GM12892 (cell line): ENCODE measurements at regions not wholly inside any gene's neighbourhood (a gene's known extent, or its start where the extent isn't known, plus 50 kb on each side); places are given as distances from the start of the nearest gene placed in this dataset.

Source experiments
- DNase-seq: peaks from one replicate; pipeline ENCODE4 v3.0.0; 2011; ENCODE audit not compliant: insufficient read length
- FAIRE-seq: peaks from 2 replicates; lab custom pipeline; 2011; peaks lifted over from hg19 to GRCh38; lab: Jason Lieb, UNC
- POLR2A ChIP-seq: IDR thresholded peaks from 2 replicates; pipeline ENCODE4 v1.6.1; 2011; ENCODE audit warnings: low read depth, low read length, control low read depth
- POLR2AphosphoS5 ChIP-seq: IDR thresholded peaks from 2 replicates; pipeline ENCODE4 v1.6.1; 2011; ENCODE audit warnings: low read depth, low read length, control low read depth
- TAF1 ChIP-seq: IDR thresholded peaks from 2 replicates; pipeline ENCODE4 v1.6.1; 2011; ENCODE audit warnings: low read depth, mild to moderate bottlenecking, control low read depth, low read length, borderline replicate concordance

DNA sequence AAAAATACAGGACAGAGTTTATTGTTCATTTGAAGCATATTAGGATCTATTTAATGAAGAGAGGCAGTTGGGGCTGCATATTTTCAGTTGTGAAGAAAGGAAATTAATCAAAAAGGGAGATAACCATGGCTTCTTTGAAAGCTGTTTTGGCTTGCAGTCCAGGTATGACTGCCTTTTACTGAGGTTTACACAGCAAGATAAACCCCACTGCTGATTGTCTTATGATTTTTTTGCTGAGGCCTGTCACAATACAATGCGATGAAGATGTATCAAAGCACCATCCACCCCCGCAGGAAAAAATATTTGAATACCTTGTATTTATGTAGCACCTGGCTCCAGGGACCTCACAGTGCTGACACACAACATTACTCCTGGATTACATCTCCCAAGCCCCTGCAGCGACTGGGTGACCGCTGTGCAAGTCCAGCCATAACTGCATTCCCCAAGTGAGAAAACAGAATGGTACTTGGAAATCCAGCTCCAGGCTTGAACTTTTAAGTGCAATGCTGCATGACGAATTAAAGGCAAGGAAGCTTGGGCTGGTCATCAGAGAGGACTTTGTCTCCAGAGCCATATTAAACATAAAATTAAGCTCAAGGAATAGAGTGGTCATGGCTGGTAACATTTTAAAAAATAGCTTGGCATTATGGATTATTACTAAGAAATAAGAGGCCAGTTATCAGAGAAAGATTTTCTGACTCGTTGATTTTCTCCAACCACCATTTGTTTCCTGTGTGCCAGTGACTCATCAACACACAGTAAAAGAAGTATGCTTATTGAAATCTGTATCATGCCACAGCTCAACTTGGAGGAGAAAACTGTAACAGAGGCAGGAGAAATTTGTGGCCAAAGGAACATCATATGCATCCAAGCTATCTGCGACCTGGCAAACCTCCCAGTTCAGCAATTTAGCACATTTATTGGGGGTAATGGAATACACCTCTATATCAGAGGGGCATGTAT, 374.2 kb downstream of the MAN2A1 start:
- DNase-seq (no peak), FAIRE-seq (no peak)
- no peak for TF ChIP-seq POLR2A
- no peak for TF ChIP-seq POLR2AphosphoS5
- no peak for TF ChIP-seq TAF1

DNA sequence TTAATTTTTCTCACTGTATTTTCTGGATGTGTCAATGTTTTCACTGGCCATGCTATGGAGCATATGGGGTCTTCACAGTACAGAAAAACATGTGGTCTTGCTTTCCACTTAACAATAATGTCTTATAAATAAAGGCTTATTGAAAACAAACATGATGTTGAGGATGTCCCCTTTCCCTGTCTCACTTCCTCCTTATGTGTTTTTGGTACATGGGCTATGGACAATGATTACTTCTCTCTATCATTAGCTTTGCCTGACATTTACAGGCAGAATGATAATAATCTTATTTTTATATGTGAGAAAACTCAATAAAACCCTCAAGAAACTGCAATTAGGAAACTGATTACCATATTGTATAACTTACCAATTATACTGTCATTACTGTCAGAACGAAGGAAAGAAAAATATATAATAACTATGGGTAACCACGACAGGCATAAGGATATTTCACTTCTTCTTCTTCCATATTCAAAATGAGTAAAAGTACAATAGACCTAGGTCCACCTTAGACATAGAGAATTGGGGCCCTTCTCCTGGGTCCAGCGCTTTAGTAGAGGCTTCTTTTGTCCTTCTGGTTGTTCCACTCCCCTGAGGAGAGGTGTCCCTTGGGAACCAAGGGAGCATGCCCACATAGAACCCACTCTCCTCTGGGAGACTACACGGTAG, 375.0 kb downstream of the MAN2A1 start:
- TF ChIP-seq TAF1 (no peak), POLR2A (no peak), POLR2AphosphoS5 (no peak)
- DNase-seq, result no peak
- no peak for FAIRE-seq

DNA sequence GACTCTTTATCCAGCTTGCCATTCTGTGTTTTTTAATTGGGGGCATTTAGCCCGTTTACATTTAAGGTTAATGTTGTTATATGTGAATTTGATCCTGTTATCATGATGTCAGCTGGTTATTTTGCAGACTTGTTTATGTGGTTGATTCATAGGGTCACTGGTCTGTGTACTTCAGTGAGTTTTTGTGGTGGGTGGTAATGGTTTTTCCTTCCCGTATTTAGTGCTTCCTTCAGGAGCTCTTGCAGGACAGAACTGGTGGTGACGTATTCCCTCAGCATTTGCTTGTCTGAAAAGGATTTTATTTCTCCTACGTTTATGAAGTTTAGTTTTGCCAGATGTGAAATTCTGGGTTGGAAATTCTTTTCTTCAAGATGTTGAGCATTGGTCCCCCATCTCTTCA, 381.1 kb downstream of the MAN2A1 start:
- TF ChIP-seq POLR2A, result no peak
- TF ChIP-seq POLR2AphosphoS5, result no peak
- DNase-seq, result no peak

DNA sequence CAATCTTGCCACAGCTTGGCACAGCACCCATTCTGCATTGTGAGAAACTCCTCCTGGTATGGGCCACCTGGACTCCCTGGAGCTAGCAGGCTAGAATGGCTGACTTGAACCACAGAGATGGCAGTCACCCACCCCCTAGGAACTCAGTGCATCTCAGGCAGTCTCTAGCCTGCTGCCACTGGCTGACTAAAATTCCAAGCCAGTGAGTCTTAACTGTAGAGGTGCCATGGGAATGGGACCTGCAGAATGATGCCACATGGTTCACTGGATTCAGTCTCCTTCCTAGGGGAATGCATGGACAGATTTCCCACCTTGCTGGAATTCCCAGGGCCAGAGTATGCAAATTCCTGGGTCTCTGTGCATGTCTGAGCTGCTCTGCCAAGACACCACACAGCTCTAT, 382.9 kb downstream of the MAN2A1 start:
- FAIRE-seq (no peak), DNase-seq (no peak)
- TF ChIP-seq POLR2A, result no peak
- no peak for TF ChIP-seq TAF1
- TF ChIP-seq POLR2AphosphoS5, result no peak

More for the DNA sequence above, 381.1 kb downstream of the MAN2A1 start:
- no peak for FAIRE-seq

DNA sequence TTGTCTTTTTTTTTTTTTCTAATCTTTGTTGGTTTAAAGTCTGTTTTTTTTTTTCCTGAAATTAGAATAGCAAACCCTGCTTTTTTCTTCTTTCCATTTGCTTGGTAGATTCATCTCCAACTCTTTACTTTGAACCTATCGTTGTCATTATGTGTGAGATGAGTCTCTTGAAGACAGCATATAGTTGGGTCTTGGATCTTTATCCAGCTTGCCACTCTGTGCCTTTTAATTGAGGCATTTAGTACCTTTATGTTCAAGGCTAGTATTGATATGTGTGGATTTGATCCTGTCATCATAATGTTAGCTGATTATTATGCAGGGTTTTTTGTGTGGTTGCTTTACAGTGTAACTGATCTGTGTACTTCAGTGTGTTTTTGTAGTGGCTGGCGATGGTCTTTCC, 383.8 kb downstream of the MAN2A1 start:
- no peak for FAIRE-seq
- DNase-seq, result no peak

DNA sequence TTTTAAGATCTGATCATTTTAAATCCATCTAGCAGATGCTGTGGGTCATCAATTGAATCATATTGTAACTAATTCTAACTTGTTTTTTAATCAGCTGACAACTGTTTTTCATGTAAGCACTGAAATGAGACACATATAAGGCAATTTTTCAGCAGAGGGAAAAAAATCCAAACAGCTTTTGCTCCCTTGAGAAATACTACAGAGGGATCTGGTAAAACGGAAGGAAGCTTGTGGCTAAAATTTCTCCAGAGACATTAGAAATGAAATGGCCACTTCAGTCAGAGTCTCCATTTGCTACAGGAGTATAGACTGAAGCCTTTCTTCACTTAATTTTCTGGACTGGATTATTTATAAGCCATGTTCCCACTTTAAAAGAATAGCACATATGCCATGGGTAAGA, 385.9 kb downstream of the MAN2A1 start:
- DNase-seq, result no peak
- no peak for FAIRE-seq
- TF ChIP-seq POLR2AphosphoS5, result no peak
- no peak for TF ChIP-seq POLR2A
- no peak for TF ChIP-seq TAF1

More for the DNA sequence above, 383.8 kb downstream of the MAN2A1 start:
- TF ChIP-seq TAF1, result no peak
- TF ChIP-seq POLR2AphosphoS5, result no peak

DNA sequence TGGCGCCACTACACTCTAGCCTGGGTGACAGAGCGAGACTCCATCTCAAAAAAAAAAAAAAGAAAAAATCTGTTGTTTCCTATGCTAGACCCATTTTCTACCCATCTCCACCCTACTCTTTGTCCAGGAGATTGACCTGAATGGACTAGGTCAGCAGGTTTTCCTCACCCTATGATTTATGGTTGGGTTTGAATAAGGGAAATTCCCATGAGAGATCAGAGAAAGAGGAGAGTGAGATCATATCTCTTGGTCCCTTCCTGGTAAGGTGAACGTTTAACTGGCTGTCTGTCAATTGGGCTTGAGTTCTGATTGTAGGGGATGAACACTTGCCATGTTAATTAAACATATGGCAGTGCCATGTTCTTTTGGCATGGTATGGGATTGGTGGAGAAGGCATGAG, 387.4 kb downstream of the MAN2A1 start:
- no peak for DNase-seq
- no peak for TF ChIP-seq POLR2AphosphoS5
- FAIRE-seq, result no peak

DNA sequence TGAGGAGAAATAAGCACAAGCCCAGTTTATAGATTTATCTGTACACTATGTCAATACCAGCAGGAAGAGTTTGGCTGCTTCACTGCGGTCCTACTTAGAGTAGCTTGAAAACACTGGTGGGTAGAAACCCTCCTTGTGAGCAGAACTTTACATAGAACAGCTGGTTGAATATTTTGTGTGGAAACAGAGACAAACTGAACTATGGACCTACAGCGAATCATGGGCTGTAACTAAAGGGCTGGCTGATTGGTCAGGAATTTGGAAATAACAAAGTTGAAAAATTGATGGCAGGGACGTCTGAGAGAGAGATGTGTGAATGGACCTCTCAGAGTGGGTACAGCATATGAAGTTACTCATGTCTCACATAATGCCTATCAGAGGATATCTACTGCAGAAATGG, 392.5 kb downstream of the MAN2A1 start:
- TF ChIP-seq POLR2A (no peak), TAF1 (no peak), POLR2AphosphoS5 (no peak)
- DNase-seq (no peak), FAIRE-seq (no peak)

DNA sequence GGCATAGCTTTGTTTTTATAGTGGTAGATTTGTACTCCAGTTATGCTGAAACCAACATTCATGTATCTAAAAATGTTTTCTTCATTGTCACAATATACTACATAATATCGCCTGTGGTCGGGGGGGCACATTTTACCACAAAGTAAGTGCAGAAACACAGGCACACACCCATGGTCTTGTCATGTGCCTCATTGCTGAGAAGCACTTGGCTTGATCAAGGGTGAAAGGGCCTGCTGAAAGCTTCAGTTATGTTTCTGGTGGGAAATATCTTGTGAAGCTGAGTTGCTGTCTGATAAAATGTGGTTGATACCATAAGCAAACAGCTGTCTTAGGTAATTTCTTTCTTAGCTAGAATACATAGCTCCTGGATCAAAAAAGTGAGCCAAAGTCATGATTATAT, 393.1 kb downstream of the MAN2A1 start:
- TF ChIP-seq POLR2AphosphoS5, result no peak
- no peak for TF ChIP-seq TAF1
- TF ChIP-seq POLR2A, result no peak
- FAIRE-seq (no peak), DNase-seq (no peak)

DNA sequence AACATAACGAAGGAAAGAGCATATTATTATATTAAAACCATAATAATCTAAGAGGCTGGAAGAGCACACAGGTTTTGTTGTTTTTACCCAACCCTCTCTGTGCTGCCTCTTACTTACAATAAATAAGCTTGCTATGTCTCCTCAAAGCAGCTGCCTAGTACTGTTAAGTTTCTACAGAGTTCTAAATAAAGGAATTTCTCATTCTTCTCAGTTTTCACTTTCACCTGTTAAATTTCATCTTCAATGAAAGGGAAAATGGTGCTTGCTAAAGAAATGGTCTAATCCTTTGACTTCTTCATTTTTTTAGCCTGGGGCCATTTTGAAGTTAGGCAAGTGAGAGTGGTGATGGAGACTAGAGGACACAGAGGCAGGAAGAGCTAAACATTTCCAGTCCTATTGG, 396.1 kb downstream of the MAN2A1 start:
- no peak for DNase-seq
- no peak for FAIRE-seq
- no peak for TF ChIP-seq POLR2A
- TF ChIP-seq TAF1, result no peak
- TF ChIP-seq POLR2AphosphoS5, result no peak

DNA sequence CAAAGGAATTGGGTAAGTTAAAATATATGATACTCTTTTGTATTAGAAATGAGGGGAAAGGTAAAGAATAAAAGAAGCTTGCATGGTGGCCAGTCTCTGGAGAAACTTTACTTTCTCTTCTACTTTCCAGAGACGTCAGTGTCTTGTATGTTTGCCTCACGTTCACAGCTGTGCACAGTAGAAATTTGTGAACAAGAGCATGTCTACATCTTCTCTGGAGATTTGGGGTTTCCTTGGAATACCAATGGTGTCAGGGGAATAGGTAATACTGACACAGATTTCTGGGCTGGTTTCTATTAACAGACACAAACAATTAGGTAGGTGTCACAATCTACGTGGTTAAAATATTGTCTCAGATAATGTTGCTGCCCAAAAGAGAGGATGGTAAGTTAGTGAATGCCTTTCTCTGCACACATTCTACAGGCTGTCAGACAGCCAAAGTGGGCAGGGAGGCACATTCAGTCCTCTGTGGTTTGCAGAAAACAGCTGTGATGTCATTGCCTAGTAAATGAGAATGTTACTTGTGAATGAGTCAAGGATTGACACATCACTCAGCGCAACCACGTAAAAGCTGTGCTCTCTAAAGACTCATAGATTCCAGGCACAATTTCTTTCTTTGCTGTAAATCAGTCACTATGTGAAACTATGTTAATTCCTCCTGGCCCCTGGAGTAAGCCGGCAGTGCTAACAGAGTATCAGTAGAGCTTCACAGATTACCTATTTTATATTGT, 397.1 kb downstream of the MAN2A1 start:
- no peak for FAIRE-seq
- no peak for TF ChIP-seq POLR2AphosphoS5
- TF ChIP-seq POLR2A, result no peak
- DNase-seq, result no peak
